ELR (cell line): ENCODE measurements at regions not wholly inside any gene's neighbourhood (a gene's known extent, or its start where the extent isn't known, plus 50 kb on each side); places are given as distances from the start of the nearest gene placed in this dataset.
A peak's percentile ranks its signal among the peaks of the same experiment; 100 is the strongest.
"Not testable (repeated sequence)": the region's sequence is repeated elsewhere in the genome, so short reads cannot be mapped to it uniquely, and the experiment has no call there.

Experiments used
- DNase-seq: peaks from one replicate; pipeline ENCODE4 v3.0.0-alpha.2; 2015; ENCODE audit warnings: low read depth

DNA sequence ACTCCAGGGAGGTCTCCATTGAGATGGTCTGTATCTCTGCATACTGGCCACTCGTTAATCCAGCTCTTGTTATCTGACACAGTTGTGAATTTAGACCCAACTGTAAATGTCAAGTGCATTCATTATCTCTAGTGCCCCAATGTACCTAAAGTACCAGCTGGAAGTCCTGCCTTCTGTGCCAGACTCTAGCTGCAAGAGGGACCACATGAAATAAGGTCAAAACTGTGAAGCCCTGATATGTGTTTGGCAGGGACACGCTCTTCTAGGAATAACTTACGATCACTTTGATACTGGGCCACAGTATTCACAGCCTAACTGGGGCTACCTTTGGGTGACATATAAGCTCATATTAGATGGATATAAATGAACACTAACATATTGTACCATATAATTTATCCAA lies 268.5 kb downstream of the LRIG3 start:
- DNase-seq: no peak

DNA sequence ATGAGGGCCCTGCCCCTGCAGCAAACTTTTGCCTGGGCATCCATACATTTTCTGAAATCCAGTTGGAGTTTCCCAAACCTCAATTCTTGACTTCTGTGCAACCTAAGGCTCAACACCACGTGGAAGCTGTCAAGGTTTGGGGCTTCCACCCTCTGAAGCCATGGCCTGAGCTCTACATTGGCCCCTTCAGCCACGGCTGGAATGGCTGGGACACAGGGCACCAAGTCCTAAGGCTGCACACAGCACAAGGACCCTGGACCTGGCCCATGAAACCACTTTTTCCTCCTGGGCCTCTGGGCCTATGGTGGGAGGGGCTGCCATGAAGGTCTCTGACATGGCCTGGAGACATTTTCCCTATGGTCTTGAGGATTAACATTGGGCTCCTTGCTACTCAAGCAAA lies 266.3 kb downstream of the LRIG3 start:
- DNase-seq: no peak

DNA sequence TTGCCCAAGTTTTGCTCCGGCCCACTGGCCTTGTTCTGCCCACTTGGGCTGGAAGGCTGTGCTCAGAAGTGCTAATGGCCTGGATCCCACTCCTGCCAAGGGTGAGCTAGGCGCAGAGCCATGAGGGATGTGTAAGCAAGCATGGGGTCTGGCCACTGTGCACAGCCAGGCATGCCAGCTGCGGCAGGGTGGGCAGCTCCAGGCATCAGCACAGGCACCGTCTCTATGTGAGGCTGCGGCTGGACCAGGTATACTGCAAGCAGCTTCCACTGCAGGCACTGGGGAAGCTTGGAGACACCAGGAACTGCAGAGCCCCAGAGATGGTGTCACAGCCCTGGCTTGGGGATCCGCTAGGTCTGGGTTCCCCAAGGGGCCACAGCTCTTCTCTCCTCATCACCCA lies 264.9 kb downstream of the LRIG3 start:
- DNase-seq: no peak

DNA sequence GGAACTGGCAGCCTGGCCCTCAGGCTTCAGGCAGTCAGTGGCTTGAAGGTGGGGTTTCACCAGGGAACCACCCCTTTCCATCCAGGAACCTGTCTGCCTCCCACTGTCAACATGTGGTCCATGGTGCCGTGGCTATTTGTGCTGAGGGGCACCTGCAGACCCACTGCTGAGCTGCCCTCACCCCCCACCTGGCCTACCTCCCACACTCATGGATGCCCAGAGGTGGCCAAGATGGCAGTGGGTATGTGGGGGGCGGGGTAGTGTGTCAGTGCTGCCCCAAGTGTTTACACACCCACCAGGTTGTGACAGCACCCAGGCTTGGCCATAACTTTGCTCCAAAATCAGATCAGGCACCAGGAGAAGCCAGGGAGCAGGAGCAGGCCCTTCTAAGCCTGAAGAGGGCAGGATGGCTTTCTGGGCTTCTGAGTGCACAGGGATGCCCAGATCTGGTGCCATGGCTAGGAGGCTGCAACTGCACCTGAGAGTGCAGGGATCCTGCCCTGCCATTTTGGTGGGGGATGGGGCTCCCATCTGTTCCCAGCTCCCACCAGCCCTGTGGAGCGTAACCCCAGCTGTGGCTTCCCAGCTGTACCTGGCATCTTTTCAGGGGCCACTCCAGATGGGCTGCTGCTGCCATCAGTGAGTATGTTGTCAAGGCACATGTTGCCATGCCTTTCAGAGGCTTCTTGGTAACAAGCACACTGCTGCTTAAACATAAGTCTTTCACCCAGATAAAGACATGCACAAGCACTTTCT lies 263.9 kb downstream of the LRIG3 start:
- no peak for DNase-seq

DNA sequence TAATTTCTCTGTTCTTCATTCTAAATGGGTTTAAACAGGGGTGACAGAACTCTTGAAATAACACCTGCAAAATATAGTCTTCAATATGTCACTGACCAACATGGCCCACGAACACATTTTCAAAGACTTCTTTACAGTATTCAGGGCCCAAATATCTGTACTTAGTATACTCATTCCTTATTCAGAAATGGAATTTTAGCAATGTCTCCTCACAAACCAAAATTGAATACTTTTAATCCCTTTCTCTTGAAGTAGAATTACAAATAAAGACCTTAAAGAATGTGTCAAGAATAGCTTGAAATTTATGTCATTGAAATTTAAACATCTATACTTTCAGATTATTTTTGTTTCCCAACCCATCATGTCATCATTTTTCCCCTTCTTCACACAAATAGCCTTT lies 263.1 kb downstream of the LRIG3 start:
- no peak for DNase-seq

DNA sequence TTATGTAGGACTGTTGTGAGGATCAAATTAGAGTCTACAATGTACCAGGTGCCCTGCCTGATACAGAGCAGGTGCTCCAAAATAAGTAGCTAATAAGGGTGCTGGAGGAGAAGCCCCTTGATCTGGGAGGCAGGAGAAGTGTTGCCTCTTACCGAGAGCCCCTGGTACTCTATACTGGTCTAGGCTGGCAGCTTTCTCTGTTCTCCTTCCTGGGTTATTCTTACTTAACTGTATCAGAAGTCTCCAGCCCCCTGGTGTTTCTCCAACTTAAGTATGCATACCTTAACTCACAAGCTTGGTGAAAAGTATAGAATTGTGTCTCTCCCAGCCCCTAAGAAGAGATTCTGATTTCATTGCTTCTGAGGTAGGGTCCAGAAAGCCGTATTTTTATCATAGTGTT lies 254.9 kb downstream of the LRIG3 start:
- no peak for DNase-seq

DNA sequence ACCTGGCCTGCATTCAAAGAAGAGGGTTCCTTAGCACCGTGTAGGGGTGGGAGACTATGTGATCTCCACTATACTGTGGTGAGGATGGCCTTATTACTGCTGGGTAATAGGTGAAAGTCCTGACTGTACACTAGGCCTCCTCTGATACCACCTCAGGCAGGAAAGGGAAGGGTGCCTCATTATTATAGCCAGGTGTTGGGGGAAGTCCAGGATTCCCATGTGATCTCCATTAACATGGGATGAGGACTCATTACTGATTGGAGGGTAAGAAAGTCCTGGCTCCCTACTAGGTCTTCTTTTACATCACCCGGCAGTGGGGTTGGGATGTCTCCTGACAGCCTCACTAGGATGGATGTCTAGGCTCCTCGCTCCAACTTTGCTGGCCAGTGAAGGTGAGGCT lies 252.1 kb downstream of the LRIG3 start:
- DNase-seq: no peak

DNA sequence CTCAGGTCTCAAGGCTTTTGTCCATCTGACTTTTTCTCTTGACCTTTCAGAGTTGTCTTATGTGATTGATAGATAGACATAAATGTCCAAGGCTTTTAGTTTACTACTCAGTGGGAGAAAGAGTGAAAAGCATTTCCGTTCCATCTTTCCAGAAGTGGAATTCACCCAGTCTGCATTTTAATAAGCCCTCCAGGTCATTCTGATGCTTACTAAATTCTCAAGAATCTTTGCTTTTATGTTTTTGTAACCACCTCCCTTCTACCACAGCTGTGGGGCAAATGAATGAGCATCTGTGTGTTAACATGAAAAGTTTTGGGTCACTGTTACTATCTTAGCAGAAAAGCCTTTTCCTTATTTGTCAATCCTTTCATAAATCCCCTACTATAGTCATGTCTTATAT lies 251.4 kb downstream of the LRIG3 start:
- peak; percentile 37 for DNase-seq

DNA sequence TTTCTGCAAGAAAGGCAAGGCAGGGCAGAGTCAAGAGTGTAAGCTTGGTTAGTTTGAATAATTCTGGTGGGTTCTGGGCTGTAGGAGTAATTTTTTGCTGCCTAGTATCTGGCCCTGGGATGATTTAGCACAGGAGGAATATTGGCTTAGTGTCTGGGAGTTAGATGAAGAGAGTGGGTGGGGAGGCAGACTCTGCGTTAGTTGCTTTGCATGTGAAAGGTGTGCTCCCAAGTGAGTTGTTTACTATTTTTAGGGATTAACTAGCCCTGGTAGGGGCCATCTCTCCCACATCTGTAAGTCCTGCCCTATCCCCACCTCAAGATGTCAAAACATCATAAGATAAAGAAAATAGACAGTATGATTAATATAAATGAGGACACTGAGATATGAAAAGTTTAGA lies 249.7 kb downstream of the LRIG3 start:
- no peak for DNase-seq

DNA sequence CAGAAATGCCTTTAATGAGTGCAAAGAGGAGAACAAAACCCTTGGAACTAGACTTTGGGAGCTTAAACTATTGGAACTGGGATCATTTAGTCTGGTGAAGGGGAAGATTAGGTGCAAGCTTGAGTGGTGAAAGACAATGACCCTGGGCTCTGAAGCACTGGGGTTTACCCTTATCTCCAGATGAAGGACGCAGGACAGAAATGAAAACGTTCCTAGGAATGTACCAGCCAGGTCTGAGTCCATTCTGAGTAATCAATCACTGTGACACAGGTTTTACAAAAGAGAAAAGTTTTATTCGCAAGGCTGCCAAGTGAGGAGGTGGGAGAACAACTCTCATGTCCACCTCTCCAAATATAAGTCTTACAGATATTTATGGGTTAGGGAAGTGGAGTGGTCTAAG lies 249.1 kb downstream of the LRIG3 start:
- DNase-seq: no peak

DNA sequence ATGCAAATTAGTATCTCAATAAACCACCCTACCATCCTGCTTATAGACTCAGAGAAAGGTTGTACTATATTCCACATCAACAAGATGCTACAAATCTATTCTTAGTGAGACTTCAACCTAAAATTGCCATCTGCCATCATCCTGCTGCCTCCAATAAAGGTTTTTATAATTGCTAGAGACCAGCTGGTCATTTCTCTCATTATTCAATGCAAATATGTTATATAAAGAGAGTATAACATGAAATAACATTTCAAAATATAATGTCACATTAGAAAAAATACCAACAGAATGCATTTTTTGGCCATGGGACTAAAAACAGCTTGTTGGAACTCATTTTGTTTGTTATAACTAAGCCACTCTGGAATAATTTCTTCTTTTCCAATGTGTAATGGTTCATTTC lies 247.3 kb downstream of the LRIG3 start:
- no peak for DNase-seq

DNA sequence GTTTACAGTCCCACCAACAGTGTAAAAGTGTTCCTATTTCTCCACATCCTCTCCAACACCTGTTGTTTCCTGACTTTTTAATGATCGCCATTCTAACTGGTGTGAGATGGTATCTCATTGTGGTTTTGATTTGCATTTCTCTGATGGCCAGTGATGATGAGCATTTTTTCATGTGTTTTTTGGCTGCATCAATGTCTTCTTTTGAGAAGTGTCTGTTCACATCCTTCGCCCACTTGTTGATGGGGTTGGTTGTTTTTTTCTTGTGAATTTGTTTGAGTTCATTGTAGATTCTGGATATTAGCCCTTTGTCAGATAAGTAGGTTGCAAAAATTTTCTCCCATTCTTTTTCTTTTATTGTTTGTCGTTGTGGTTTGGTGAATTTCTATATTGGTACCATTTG lies 242.5 kb downstream of the LRIG3 start:
- DNase-seq: not testable (repeated sequence)

DNA sequence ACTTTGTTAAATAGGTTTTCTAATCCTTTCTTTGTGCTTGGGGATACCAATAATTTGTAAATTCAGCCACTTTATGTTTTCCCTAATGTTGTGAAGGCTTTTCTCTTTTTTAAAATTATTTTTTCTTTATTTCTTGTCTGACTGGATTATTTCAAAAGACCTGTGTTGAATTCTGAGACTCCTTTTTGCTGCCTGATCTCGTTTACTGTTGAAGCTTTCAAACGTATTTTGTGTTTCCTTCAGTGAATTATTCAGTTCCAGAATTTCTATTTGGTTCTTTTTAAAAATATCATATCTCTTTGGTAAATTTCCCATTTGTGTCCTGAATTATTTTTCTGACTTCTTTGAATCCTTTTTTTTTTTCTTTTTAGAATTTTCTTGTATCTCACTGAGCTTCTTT lies 241.6 kb downstream of the LRIG3 start:
- DNase-seq: no peak

DNA sequence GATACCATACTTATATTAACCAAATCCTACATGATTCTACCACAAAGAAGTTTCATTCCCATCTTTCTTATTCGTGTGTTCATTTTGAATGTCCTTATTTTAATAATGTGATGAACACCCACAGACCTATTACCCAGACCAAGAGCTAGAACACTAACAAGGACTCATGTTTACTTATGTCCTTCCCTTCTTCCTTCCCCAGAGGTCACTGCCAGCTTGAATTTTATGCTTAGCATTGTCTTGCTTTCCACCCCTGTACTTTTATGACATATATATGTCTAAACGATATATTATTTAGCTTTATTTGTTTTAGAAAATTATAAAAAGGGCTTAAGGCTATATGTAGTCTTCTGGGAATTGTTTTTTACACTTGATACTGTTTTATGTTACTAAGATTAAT lies 238.6 kb downstream of the LRIG3 start:
- DNase-seq: no peak

DNA sequence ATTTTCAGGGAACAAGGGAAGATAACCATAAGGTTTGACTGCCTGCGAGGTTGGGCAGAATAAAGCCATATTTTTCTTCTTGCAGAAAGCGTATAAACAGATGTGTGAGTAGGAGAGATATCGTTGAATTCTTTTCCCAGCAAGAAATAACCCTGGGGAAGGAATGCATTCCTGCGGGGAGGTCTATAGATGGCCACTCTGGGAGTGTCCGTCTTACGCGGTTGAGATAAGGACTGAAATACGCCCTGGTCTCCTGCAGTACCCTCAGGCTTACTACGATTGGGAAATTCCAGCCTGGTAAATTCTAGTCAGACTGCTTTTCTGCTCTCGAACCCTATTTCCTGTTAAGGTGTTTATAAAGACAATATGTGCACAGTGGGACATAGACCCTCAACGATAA lies 225.0 kb downstream of the LRIG3 start:
- no peak for DNase-seq

DNA sequence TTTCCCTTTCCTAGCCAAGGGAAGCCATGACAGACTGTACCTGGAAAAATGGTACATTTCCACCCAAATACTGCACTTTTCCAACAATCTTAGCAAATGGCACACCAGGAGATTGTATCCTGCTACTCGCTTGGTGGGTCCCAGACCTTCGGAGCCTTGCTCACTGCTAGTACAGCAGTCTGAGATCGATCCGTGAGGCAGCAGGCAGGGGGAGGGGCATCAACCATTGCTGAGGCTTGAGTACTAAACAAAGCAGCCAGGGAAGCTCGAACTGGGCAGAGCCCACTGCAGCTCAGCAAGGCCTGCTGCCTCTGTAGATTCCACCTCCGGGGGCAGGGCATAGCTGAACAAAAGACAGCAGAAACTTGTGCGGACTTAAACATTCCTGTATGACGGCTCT lies 218.8 kb downstream of the LRIG3 start:
- no peak for DNase-seq

DNA sequence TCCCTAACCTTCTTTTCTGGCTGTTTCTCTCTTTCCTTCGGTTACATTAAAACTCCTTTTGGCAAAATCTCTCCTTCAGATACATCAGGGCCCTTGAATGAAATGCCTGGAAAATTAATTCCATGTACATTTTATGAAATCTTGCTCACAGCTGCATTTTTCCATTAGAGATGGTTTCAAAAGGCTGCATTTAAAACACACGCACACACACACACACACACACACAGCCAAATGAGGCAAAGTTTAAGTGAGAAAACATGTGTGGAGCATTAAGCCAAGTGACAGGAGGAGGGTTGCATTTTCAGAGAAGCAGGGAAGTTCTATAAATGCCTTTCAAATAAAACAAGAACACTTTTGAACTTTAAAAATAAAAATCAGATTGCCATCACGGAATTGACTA lies 216.4 kb downstream of the LRIG3 start:
- DNase-seq: no peak

DNA sequence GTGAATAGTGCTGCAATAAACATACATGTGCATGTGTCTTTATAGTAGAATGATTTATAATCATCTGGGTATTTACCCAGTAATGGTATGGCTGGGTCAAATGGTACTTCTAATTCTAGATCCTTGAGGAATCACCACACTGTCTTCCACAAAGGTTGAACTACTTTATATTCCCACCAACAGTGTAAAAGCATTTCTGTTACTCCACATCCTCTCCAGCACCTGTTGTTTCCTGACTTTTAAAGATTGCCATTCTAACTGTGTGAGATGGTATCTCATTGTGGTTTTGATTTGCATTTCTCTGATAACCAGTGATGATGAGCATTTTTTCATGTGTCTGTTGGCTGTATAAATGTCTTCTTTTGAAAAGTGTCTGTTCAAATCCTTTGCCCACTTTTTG lies 215.5 kb downstream of the LRIG3 start:
- DNase-seq: not testable (repeated sequence)

DNA sequence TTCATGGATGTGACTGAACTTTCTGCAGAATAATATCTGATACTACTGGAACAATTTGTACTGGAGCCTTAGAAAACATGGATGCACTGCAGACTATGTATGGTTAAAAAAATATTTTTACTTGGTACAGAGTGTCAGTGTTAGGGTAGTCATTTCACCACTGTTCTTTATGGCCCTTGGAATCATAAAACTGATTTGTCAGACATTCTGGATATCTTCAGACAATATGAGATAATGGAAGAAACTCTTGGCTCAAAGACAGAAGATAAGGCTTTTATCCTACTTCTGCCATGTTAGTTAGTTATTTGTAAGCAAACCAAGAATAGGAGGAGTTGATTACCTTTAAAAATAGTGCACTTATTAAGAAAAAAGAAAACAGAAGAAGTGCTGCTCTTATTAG lies 209.4 kb downstream of the LRIG3 start:
- DNase-seq: no peak

DNA sequence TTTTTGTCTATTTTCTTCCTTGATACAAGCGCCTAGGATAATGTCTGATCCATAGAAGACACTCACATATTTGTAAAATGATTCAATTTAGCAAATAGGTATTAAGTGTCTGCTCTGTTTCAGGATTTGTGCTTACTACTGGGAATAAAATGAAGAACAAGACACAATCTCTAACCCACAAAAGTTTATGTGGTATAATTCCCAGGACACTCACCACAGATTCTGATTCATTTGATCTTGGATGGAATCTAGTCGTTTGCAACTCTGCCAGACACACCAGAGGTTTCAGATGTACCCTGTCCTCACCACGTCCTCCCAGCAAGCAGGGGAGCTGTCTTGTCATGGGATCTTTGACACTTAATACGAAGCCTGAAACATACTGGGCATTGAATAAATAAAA lies 208.3 kb downstream of the LRIG3 start:
- peak; percentile 1 for DNase-seq

DNA sequence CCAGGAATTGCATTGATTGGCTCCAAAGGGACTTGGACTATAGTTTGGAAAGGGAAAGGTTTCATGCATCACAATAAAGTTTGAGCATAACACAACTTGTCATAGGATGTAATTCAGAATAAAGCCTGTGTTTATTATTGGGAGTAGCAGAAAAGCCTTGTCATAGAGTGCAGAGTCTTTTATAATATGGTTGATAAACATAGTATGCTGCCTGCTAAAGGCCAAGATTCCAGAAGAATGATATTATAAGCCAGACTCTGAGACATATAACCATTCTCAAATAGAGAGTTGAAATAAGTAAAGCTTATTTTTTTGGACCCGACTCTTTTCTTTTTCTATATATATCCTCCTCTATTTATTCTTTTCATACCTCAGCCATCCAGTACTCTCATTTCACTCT lies 207.3 kb downstream of the LRIG3 start:
- no peak for DNase-seq

DNA sequence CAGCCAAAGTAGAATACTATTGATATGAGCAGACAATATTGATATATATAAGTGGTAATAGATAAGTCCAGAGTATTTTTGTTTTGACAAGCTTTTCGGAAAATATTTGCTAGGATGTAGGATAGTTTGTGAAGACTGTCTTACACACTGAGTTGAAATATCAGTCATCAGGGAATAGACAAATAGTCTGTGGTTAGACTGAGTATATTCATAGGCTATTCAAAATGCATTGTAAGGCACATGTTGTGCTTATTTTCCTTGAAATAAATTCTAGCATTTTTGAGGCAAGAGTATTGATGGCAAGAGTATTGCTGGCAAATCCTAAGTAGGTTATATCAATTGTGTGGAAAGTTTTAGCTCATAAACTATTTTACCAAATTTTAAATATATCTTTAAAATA lies 201.1 kb downstream of the LRIG3 start:
- DNase-seq: no peak

DNA sequence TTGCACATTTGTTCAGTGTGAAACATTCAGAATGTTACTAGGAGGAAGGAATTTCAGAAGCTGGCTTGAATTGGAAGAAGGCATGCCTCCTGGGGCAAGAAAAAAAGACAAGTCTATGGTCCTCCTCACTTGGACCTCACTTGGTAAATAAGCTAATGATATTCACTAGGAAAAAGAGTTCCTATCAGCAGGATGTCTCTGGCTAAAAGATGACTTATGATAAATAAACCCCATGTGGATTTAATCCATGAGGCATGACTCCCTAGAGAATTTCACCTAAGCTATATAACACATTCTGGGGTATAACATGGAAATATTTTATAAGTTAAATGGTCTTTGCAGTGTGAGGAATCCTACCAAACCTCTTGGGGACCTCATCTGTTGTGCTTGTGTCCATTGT lies 199.9 kb downstream of the LRIG3 start:
- DNase-seq: no peak

DNA sequence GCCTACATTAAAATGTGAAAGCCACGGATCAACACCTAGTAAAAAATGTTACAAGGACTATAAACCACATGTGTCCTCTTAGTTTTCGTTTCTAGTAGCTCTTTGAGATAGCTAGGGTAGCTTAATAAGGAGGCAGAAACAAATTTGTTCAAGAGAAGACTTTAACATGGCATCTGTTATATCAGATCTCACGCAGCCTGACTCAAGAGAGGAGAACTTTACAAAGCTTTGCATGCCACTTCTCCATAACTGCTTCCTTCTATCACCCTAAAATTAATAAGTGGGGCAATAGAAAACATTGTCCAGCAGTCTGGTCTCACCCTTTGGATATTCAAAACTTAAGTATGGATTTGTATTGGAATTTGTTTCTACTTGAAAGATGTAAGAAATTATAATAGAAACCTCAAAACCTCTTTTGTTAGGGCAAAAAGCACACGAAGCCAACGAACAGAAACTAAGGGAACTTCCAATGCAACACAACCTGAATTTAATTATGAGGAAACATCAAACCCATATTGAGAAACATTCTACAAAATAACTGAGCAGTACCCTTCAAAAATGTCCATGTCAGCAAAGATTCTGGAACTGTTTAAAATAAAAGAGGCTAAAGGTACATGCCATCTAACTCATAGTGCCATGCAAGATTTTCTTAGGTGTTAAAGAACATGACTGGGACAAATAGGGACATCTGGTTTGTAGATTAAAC lies 194.8 kb downstream of the LRIG3 start:
- DNase-seq: no peak
